K562 (cell line): ENCODE measurements at regions not wholly inside any gene's neighbourhood (a gene's known extent, or its start where the extent isn't known, plus 50 kb on each side); places are given as distances from the start of the nearest gene placed in this dataset.
A peak's percentile ranks its signal among the peaks of the same experiment; 100 is the strongest.

Experiments used
- ATF3 ChIP-seq, 2 experiments: fragments of 450-650 bp in 1 of 2; sonication (generic) in 1 of 2; formaldehyde crosslinking in 1 of 2; IDR thresholded peaks in 1 of 2; conservative IDR thresholded peaks in 1 of 2; 2 replicates each; pipeline versions ENCODE4 v1.6.1 to v1.8.1; 2016 to 2023; ENCODE audit warnings: mild to moderate bottlenecking in 2 of 2, moderate library complexity in 2 of 2, inconsistent platforms in 1 of 2, missing genetic modification reagents in 1 of 2
- ATF7 ChIP-seq: fragments of 450-650 bp; IDR thresholded peaks from 2 replicates; pipeline ENCODE4 v1.7.1; 2014; ENCODE audit warnings: mild to moderate bottlenecking, moderate library complexity
- LARP7 ChIP-seq: fragments of 450-650 bp; IDR thresholded peaks from 2 replicates; pipeline ENCODE4 v1.6.1; 2016
- MEF2A ChIP-seq: IDR thresholded peaks from 2 replicates; pipeline ENCODE4 v1.6.1; 2011; ENCODE audit warnings: low read depth, mild to moderate bottlenecking, low read length, moderate library complexity; ENCODE audit not compliant: control insufficient read depth
- NFRKB ChIP-seq: fragments of 450-650 bp; IDR thresholded peaks from 2 replicates; pipeline ENCODE4 v1.6.1; 2016; ENCODE audit warnings: low read depth
- ZBTB26 ChIP-seq: fragments of 450-650 bp; formaldehyde crosslinking; IDR thresholded peaks from 2 replicates; pipeline ENCODE4 v1.4.0; 2022; ENCODE audit warnings: missing genetic modification characterization
- ZBTB43 ChIP-seq: sonication (generic); formaldehyde crosslinking; IDR thresholded peaks from 2 replicates; pipeline ENCODE4 v1.8.0; 2023; ENCODE audit warnings: mild to moderate bottlenecking, missing genetic modification reagents
- ZNF316 ChIP-seq: fragments of 450-650 bp; IDR thresholded peaks from 2 replicates; pipeline ENCODE4 v1.6.1; 2016
- ZNF584 ChIP-seq: fragments of 200-800 bp; sonication (Bioruptor generic); IDR thresholded peaks from 2 replicates; pipeline ENCODE4 v1.6.1; 2016; ENCODE audit warnings: low read depth, mild to moderate bottlenecking, missing genetic modification characterization, missing compliant biosample characterization
- ZNF830 ChIP-seq: fragments of 250-450 bp; sonication (Bioruptor Pico); IDR thresholded peaks from 2 replicates; pipeline ENCODE4 v1.5.0; 2021; ENCODE audit warnings: mild to moderate bottlenecking
- TF ChIP-seq, protein P1 (sequence below): fragments of 250-450 bp; sonication (Bioruptor Pico); IDR thresholded peaks from 2 replicates; pipeline ENCODE4 v1.4.0; 2020
- TF ChIP-seq, protein P2 (sequence below), 2 experiments: fragments of 150-350 bp in 1 of 2; IDR thresholded peaks; 2 replicates each; pipeline ENCODE4 v1.6.1; 2012 to 2016; ENCODE audit warnings: low read depth in 2 of 2, low read length in 2 of 2, mild to moderate bottlenecking in 1 of 2, moderate library complexity in 1 of 2
- TF ChIP-seq, protein P3 (sequence below): fragments of 450-650 bp; formaldehyde crosslinking; IDR thresholded peaks from 2 replicates; pipeline ENCODE4 v1.4.0; 2020; ENCODE audit warnings: mild to moderate bottlenecking

DNA sequence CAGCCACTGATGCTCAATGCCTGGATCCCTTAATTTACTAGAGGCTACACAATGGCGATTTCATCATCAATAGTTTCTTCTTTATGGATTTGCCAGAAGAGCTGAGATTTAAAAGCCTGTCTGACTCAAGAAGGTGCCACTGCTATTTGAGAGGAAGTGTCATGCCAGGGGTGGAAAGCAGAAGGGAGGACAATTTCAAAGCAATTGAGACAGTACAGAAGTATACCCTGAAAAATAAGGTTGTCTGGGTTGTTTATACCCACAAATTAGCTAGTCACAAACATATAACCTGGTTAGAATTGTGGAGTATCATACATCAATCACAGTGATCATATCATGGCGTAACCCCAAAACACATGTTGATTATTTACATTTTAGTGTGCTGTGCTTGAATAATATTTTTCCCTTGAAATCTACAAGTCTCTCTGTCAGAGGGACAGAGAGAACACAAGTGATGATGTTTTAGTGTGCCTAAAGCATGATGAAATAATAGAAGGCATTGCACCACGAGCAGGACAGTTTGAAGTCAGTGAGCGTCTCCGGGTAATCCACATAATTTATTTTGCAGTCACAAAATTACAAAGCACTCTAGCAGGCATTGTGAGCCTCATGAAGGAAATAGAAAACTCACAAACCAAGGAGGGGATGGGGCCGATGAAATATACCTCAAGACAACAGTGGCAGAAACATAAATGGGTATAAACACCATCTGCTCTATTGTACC, 312.2 kb upstream of the SPRED2 start (continued):
- no peak for TF ChIP-seq MEF2A
- no peak for TF ChIP-seq ZNF584 (CRISPR knock-in tag)
- TF ChIP-seq ATF7: peak; percentile 23; the same call in 1 of the 2 replicates
- TF ChIP-seq, protein P1, sequence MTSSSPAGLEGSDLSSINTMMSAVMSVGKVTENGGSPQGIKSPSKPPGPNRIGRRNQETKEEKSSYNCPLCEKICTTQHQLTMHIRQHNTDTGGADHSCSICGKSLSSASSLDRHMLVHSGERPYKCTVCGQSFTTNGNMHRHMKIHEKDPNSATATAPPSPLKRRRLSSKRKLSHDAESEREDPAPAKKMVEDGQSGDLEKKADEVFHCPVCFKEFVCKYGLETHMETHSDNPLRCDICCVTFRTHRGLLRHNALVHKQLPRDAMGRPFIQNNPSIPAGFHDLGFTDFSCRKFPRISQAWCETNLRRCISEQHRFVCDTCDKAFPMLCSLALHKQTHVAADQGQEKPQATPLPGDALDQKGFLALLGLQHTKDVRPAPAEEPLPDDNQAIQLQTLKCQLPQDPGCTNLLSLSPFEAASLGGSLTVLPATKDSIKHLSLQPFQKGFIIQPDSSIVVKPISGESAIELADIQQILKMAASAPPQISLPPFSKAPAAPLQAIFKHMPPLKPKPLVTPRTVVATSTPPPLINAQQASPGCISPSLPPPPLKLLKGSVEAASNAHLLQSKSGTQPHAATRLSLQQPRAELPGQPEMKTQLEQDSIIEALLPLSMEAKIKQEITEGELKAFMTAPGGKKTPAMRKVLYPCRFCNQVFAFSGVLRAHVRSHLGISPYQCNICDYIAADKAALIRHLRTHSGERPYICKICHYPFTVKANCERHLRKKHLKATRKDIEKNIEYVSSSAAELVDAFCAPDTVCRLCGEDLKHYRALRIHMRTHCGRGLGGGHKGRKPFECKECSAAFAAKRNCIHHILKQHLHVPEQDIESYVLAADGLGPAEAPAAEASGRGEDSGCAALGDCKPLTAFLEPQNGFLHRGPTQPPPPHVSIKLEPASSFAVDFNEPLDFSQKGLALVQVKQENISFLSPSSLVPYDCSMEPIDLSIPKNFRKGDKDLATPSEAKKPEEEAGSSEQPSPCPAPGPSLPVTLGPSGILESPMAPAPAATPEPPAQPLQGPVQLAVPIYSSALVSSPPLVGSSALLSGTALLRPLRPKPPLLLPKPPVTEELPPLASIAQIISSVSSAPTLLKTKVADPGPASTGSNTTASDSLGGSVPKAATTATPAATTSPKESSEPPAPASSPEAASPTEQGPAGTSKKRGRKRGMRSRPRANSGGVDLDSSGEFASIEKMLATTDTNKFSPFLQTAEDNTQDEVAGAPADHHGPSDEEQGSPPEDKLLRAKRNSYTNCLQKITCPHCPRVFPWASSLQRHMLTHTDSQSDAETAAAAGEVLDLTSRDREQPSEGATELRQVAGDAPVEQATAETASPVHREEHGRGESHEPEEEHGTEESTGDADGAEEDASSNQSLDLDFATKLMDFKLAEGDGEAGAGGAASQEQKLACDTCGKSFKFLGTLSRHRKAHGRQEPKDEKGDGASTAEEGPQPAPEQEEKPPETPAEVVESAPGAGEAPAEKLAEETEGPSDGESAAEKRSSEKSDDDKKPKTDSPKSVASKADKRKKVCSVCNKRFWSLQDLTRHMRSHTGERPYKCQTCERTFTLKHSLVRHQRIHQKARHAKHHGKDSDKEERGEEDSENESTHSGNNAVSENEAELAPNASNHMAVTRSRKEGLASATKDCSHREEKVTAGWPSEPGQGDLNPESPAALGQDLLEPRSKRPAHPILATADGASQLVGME (CRISPR knock-in tag): no peak
- no peak for TF ChIP-seq ZBTB26
- TF ChIP-seq, protein P2, sequence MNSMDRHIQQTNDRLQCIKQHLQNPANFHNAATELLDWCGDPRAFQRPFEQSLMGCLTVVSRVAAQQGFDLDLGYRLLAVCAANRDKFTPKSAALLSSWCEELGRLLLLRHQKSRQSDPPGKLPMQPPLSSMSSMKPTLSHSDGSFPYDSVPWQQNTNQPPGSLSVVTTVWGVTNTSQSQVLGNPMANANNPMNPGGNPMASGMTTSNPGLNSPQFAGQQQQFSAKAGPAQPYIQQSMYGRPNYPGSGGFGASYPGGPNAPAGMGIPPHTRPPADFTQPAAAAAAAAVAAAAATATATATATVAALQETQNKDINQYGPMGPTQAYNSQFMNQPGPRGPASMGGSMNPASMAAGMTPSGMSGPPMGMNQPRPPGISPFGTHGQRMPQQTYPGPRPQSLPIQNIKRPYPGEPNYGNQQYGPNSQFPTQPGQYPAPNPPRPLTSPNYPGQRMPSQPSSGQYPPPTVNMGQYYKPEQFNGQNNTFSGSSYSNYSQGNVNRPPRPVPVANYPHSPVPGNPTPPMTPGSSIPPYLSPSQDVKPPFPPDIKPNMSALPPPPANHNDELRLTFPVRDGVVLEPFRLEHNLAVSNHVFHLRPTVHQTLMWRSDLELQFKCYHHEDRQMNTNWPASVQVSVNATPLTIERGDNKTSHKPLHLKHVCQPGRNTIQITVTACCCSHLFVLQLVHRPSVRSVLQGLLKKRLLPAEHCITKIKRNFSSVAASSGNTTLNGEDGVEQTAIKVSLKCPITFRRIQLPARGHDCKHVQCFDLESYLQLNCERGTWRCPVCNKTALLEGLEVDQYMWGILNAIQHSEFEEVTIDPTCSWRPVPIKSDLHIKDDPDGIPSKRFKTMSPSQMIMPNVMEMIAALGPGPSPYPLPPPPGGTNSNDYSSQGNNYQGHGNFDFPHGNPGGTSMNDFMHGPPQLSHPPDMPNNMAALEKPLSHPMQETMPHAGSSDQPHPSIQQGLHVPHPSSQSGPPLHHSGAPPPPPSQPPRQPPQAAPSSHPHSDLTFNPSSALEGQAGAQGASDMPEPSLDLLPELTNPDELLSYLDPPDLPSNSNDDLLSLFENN (IDR thresholded peaks at IDR 0.05; ENCODE audit: low read depth in 2 of 2, low read length in 2 of 2): no peak
- TF ChIP-seq, protein P3, sequence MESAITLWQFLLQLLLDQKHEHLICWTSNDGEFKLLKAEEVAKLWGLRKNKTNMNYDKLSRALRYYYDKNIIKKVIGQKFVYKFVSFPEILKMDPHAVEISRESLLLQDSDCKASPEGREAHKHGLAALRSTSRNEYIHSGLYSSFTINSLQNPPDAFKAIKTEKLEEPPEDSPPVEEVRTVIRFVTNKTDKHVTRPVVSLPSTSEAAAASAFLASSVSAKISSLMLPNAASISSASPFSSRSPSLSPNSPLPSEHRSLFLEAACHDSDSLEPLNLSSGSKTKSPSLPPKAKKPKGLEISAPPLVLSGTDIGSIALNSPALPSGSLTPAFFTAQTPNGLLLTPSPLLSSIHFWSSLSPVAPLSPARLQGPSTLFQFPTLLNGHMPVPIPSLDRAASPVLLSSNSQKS: no peak
- TF ChIP-seq NFRKB: peak; percentile 20; the same call in 1 of the 2 replicates
- TF ChIP-seq ZNF316: no peak
- no peak for TF ChIP-seq ZBTB43 (CRISPR knock-in tag)
- no peak for TF ChIP-seq LARP7
- no peak for TF ChIP-seq ZNF830
- TF ChIP-seq ATF3 (IDR thresholded peaks at IDR 0.05): peak; percentile 71; the same call in 1 of the 2 replicates
- TF ChIP-seq ATF3 (CRISPR knock-in tag; conservative IDR thresholded peaks at IDR 0.05): no peak
